NCI-H146 treated with DMSO at 0.1 percent for 48 hours (cell line): ENCODE measurements at regions not wholly inside any gene's neighbourhood (a gene's known extent, or its start where the extent isn't known, plus 50 kb on each side); places are given as distances from the start of the nearest gene placed in this dataset.
A peak's percentile ranks its signal among the peaks of the same experiment; 100 is the strongest.
"Not testable (repeated sequence)": the region's sequence is repeated elsewhere in the genome, so short reads cannot be mapped to it uniquely, and the experiment has no call there.

Experiments
- DNase-seq: peaks from one replicate; lab custom pipeline; 2025; ENCODE audit not compliant: unreplicated experiment; lab: John Stamatoyannopoulos, UW

- no peak for DNase-seq
Measured at GRCh38 chr2:163122257-163122656, 283.7 kb upstream of the KCNH7 start.

- no peak for DNase-seq
Measured at GRCh38 chr2:163121483-163121882, 282.9 kb upstream of the KCNH7 start.

GRCh38 chr2:163119966-163120365 is 281.4 kb upstream of the KCNH7 start:
- DNase-seq, result no peak

- DNase-seq, result no peak
Measured at GRCh38 chr2:163086940-163087339, 248.4 kb upstream of the KCNH7 start.

GRCh38 chr2:163085366-163086024 is 246.9 kb upstream of the KCNH7 start:
- DNase-seq, result not testable (repeated sequence)

- no peak for DNase-seq
Measured at GRCh38 chr2:163081754-163082153, 243.2 kb upstream of the KCNH7 start.

- DNase-seq, result peak; percentile 3
Measured at GRCh38 chr2:163077241-163077640, 238.7 kb upstream of the KCNH7 start.

GRCh38 chr2:163066085-163066484 is 227.5 kb upstream of the KCNH7 start:
- DNase-seq, result no peak

GRCh38 chr2:163062524-163062923 is 224.0 kb upstream of the KCNH7 start:
- no peak for DNase-seq

GRCh38 chr2:163046615-163047014 is 208.0 kb upstream of the KCNH7 start:
- no peak for DNase-seq

- no peak for DNase-seq
Measured at GRCh38 chr2:163045830-163046229, 207.3 kb upstream of the KCNH7 start.

GRCh38 chr2:163044114-163044513 is 205.5 kb upstream of the KCNH7 start:
- DNase-seq, result peak; percentile 21

GRCh38 chr2:163043201-163043600 is 204.6 kb upstream of the KCNH7 start:
- DNase-seq, result no peak

GRCh38 chr2:163039266-163039665 is 200.7 kb upstream of the KCNH7 start:
- DNase-seq, result no peak

GRCh38 chr2:163028807-163029206 is 190.2 kb upstream of the KCNH7 start:
- no peak for DNase-seq

GRCh38 chr2:163026136-163026775 is 187.7 kb upstream of the KCNH7 start:
- not testable (repeated sequence) for DNase-seq

GRCh38 chr2:163016882-163017281 is 178.3 kb upstream of the KCNH7 start:
- DNase-seq, result not testable (repeated sequence)

GRCh38 chr2:163011000-163011399 is 172.4 kb upstream of the KCNH7 start:
- DNase-seq, result no peak

- no peak for DNase-seq
Measured at GRCh38 chr2:163008642-163009041, 170.1 kb upstream of the KCNH7 start.

GRCh38 chr2:162994718-162995117 is 156.2 kb upstream of the KCNH7 start:
- DNase-seq, result no peak

GRCh38 chr2:162992828-162993227 is 154.3 kb upstream of the KCNH7 start:
- no peak for DNase-seq

GRCh38 chr2:162989507-162989906 is 150.9 kb upstream of the KCNH7 start:
- no peak for DNase-seq

GRCh38 chr2:162974771-162975170 is 136.2 kb upstream of the KCNH7 start:
- no peak for DNase-seq
